GM18507 (cell line): ENCODE measurements at regions not wholly inside any gene's neighbourhood (a gene's known extent, or its start where the extent isn't known, plus 50 kb on each side); places are given as distances from the start of the nearest gene placed in this dataset.
"Not testable (repeated sequence)": the region's sequence is repeated elsewhere in the genome, so short reads cannot be mapped to it uniquely, and the experiment has no call there.

Source experiments
- DNase-seq: peaks from one replicate; pipeline ENCODE4 v3.0.0; 2011; ENCODE audit warnings: low read depth; ENCODE audit not compliant: insufficient read length; ENCODE audit errors: extremely low spot score
- FAIRE-seq: peaks from 2 replicates; lab custom pipeline; 2011; peaks lifted over from hg19 to GRCh38; lab: Jason Lieb, UNC

DNA sequence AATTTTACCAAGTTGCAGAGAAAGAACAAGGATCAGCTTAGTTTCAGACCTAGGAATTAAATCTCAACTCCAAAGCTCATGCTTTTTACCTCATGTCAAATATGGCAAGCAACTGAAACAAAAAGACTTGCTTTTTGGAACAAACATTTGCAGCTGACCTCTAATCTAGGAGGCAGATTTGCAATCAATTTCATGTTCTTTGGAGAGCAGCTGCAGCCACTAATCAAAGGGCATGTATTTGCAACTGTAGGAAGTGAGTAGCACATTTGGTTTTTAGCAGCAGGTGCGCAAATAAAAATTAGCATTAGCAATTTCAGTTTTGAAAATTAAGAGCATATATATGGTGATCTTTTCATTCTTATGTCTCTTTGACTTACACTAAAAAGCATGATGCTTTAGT lies 459.3 kb upstream of the SLC10A2 start:
- DNase-seq (no peak), FAIRE-seq (no peak)

DNA sequence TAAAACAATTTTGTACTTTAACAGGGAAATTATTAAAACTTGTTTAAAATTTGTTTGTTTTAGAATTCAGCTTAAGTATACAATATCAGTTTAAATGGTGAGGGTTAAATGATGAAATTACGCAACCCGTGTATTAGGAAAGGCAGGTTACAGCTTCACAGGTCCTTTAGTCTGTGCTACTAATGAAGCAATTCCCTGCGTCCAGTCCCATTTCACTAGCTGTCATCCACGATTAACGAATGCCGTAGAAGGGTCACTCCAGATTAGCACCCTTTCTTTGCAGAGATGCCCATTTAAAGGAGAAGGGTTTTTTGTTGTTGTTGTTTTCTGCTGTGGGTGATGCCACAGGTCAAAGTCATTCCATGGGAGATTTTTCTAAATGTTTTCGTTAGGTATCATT lies 457.6 kb upstream of the SLC10A2 start:
- FAIRE-seq (no peak), DNase-seq (no peak)

DNA sequence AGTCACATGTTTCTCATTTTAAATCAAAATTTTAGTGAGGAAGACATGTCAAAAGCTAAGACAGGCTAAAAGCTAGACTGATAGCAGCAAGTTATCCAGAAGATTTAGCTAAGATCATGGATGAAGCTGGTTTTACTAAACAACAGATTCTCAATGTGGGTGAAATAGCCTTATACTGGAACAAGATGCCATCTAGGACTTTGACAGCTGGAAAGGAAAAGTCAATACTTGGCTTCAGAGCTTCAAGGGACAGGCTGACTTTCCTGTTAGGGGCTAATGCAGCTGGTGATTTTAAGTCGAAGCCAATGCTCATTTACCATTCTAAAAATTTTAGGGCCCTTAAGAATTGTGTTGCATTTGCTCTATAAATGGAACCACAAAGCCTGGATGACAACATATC lies 455.3 kb upstream of the SLC10A2 start:
- no peak for FAIRE-seq
- DNase-seq = no peak

DNA sequence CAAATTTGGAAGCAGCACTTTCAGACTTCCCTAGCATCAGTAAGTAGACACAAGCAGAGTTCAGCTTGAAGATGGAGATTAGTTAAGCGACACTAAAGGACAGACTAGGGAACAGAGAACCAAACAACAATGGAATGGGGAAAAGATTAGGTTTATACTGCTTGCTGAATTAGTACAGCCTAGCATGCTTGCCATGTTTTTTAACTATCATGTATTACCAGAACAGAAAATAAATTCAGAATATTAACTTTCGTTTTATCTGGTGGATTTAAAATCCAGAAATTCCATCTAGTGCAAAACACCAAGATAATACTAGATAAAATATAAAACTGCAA lies 451.5 kb upstream of the SLC10A2 start:
- DNase-seq = no peak
- no peak for FAIRE-seq

DNA sequence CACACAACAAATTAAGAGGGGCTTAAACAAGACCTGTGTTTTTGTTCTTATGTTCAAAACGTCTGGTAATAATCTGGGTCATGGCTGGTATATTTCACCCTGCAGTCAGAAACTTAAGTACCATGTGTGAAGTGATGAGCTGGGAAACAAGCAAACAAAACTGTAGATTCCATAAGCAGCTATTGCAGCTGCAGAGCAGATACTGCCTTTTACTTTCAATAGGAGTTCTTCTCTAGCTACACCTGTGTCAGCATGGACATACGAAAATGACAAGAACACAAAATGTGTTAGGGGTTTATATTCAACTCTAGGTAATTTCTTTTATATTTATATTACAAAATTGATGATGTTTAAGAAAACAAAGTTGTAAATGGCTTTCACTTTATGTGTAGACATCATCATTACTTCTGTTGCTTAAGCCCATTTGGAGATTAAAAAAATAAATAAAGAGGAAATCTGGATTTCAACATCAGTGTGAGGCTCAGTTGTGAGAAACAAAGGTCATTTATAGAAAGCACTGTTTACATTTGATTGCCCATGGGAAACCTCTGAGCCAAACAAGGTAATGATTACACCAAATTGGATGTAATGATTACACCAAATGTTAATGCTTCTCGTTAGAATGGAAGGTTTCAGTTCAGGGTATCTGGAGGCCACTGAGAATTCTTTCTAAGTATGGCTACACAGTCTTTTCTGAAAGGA lies 451.0 kb upstream of the SLC10A2 start:
- DNase-seq = peak; percentile 14
- FAIRE-seq = peak; percentile 95

DNA sequence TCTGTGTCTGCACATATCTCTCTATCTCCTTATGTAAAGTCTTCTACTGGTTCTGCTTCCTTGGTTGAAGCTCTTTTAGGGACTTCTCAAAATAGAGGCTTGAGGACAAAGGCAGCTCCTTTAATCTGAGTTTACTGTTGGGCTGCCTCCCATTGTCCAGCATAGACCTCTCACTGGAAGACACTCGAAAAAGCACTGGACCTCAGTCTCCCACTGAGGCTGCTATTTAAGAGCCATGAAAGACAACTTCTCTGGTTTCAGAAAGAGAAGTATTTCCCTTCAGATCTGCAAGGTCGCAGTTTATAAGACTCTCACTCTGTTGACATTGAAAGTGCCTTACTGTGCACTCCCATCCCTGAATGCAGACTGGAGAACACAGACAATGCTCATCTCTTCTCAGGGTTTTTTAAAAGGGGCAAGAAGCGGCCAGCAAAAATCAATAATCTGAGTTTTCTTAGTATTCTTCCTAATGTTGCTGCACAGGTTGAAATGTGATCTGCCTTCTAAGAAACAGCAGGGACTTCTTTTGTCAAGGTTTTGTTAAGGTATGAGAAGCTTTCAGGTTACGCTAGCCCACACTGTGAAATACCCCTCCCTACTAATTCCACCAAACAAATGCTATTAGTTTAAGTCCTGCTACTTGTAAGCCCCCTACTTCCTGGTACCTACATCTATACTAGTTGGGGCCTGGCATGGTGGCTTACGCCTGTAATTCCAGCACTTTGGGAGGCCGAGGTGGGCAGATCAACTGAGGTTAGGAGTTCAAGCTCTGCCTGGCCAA lies 450.0 kb upstream of the SLC10A2 start:
- no peak for DNase-seq
- peak; percentile 50 for FAIRE-seq

DNA sequence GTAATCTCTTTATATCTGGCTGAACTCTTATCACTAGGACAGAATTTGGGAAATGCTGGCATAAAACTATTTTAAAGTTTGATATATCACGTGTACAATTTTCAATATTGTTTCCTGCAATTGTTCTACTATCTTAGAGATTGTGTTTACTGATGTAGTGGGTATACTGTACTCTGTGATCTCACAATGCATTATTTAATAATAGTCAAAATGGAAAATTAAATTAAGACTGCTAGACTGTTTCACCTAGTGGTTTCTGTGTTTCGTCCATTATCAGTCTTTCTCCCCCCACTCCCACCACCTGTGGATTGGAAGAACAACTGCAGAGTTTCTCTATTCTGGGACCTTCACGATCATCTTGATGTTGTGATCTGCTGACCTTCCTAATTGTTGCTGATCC lies 449.2 kb upstream of the SLC10A2 start:
- DNase-seq (no peak), FAIRE-seq (no peak)

DNA sequence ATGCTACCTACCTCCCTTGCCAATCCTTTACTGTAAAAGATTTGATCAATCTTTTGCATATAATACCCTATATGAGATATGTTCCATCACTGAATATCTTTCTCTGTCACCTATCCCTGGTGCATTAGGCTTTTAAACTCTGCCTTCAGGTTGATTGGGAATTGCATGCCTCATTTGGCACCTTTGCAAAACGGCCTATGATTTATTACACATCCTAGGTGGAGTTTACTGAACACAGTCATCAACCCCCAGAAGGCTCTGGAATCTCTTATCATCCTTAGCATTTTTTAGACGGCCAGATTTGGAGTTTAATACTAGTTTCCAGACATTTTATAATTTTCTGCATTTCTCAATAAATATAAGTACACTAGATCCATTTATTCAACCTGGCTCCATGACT lies 448.4 kb upstream of the SLC10A2 start:
- no peak for DNase-seq
- no peak for FAIRE-seq

DNA sequence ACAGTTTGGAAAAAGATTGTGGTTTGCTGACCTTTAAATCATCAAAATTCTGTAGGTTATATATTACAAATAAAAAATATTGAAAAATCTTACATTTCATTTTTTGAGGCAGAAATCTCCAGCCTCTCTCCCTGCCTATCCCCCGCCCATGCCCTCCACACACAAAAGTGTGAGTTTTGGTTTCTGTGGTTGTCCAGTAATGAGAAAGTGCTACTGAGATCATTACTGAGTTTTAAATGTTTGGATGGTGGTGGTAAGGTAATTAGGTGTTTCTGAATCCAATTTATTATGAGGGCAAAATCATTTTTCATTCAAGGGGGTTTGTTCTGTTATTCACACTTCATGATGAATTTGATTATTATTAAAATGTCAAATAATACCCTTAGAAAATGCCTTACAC lies 448.0 kb upstream of the SLC10A2 start:
- no peak for FAIRE-seq
- DNase-seq = no peak

DNA sequence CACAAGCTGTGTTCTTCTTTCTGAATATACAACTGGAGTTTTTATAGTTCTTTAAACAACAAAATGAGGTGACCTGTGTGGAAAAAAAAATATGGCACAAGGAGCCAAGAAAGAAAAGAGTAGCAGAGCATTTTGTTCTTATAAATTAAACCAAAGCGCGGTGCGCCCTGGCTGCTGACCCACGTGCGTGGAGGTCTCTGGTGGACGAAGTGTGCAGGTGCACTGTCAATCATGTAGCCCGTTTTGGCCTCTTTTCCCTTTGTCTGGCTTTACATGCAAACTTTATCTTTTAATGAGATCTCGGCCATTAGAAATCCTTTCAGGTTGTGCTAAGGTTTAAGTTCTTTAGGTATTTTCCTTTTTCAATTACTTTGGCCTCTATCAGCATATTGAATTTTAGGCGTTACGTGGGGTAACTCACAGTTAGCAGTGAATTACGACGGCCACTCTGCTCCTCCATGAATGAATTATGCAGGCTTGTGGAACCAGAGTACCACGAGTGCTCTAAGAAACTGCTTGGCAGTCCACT lies 443.9 kb upstream of the SLC10A2 start:
- DNase-seq (no peak), FAIRE-seq (no peak)

DNA sequence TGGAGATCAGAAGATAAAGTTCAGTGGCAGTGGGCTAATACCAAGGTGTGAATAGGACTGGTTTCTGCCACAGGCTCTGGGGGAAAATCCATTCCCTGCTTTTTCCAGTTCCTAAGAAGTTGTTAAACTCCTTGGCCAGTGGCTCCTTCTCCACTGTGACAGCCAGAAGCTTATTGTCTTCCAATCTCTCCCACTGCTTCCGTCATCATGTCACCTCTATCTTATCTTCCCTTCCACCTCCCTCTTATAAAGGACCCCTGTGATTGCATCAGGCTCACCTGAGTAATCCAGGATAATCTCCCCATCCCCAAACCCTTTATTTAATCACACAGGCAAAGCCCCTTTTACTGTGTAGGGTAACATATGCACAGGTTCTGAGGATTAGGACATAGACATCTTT lies 431.2 kb upstream of the SLC10A2 start:
- FAIRE-seq (no peak), DNase-seq (no peak)

DNA sequence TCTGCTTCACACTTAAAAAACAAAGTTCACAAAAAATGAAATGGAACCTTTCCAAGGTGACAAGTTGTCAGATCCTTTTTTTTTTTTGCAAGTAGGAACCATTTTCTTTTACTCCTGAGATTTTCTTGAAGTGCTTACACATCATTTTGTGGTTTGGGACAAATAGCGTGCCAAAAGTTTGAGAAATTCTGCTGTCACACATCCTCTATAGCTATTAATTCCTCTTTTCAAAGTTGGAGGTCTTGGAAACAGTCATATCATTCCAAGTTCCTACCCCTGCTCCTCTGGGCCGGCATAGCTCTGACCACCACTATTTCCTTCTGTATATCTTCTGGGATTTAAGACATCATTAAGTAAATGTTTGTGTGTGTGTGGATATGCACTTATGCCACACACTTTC lies 421.6 kb upstream of the SLC10A2 start:
- DNase-seq (no peak), FAIRE-seq (no peak)

DNA sequence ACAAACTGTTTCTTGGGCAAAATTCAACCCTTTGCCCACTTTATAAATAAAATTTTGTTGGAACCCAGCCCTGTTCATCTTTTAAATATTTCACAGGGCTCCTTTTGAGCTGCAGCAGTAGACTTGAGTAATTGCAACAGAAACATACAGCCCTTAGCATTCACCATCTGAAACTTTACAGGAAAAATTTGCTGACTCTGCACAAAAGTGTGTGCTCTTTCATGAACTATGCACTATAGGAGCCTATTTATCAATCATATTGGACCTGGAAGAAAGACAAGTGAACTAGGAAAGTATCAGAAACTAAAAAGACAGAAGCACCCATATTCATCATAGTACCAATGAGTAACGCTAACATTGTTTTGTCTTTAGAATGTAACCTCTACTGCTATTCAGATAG lies 406.9 kb upstream of the SLC10A2 start:
- no peak for FAIRE-seq
- DNase-seq = no peak

DNA sequence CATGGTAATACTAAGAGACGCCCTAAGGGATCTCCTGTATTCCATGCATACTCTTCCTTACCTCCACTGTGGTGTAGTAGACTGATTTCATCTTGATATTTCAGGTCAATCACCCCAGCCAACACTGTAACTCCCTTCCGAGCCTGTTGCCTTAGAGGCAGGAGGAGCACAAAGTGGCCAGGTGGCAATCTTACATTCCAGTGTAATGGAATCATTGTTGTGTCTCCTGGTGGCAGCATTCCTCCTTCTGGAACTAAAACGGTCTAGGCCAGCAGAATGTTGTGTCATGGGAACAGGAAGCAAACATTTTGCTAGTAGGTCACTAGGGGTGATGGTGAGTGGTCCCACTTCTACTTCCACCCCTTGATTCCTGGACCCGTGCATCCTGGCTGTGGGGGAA lies 405.7 kb upstream of the SLC10A2 start:
- FAIRE-seq = no peak
- no peak for DNase-seq

DNA sequence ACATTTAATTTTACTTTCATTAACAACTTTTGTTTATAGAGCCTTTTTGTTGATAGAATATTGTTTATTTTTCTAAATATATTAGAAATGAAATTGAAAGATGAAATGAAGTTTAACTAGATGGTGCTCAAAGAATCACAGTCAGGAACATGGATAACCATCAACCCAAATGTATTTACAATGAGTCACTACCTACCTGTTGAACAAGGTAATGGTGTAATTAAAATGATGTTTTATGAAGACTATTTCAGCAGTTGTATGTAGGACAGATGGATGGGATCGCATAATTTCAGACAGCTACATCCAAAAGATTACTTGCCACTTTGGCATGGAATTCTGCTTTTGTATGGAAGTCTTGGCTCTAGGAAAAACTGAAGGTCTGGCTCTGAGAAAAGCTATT lies 403.6 kb upstream of the SLC10A2 start:
- FAIRE-seq (no peak), DNase-seq (no peak)

DNA sequence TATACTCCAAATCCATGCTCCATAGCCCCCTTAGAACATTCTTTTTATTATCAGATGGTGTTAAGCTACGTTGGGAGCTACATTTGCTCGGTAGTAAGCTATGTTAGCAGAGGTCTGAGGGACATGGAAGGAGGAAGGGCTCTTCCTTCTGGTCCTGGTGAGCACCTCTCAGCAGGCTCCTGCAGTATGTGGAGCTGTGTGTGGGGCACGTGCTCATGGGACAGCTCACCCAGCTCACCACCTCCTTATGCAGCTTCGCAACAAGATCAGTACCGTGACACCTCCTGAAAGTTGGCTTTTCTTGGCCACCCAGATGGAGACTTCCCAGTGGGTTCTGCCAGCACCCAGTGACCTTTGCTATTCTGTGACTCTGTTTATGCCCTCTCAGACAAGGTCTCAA lies 400.5 kb upstream of the SLC10A2 start:
- FAIRE-seq (no peak), DNase-seq (no peak)

DNA sequence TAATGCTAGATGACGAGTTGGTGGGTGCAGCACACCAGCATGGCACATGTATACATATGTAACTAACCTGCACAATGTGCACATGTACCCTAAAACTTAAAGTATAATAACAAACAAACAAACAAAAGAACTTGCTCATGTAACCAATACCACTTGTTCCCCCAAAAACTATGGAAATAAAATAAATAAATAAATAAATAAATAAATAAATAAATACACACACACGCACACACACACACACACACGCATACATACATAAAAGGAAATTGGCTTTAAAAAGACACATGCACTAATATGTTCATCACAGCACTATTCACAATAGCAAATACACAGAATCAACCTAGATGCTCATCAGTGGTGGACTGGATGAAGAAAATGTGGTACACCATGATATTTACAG lies 394.0 kb upstream of the SLC10A2 start:
- not testable (repeated sequence) for DNase-seq, FAIRE-seq

DNA sequence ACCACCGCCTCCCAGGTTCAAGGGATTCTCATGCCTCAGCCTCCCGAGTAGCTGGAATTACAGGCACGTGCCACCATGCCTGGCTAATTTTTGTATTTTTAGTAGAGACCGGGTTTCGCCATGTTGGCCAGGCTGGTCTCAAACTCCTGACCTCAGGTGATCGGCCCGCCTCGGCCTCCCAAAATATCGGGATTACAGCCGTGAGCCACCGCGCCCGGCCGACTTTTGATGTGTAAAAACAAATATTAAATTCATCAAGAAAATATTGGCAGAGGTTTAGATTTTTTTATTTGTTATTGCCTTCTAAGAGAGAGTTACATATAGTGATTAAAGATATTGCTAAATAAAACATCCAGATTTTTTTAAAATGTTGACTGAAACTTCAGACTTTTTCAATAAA lies 390.8 kb upstream of the SLC10A2 start:
- FAIRE-seq = not testable (repeated sequence)

DNA sequence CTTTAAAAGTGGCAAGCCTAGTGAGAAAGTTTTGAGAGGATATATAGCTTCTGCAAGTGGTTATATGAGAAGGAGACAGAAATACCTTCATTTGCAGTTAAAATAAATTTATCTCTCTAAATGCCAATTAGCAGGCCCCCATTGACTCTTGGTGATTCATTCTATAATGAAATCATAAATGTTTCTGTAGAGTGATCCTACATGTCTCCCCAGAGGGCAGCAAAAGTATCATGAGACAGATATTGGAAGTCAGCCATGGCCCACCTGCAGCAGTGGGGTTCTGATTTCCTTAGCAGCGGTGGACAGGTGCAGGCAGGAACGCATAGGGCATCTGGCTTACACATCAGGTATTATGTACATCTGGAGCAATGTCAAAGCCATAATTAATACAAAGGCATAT lies 385.4 kb upstream of the SLC10A2 start:
- no peak for DNase-seq
- no peak for FAIRE-seq

More for the DNA sequence above, 390.8 kb upstream of the SLC10A2 start:
- not testable (repeated sequence) for DNase-seq

DNA sequence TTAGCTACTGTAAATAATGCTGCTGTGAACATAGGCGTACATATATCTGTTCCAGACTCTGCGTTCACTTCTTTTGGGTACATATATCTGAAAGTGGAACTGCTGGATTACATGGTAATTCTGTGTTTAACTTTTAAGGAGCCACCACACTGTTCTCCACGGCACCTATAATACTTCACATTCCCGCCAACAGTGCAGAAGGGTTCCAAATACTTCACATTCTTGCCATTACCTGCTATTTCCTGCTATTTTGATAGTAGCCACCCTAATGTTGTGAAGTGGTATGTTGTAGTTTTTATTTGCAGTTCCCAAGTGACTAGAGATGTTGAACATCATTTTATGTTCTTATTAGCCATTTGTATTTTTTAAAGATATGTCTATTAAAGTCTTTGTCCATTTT lies 377.4 kb upstream of the SLC10A2 start:
- DNase-seq (no peak), FAIRE-seq (no peak)

DNA sequence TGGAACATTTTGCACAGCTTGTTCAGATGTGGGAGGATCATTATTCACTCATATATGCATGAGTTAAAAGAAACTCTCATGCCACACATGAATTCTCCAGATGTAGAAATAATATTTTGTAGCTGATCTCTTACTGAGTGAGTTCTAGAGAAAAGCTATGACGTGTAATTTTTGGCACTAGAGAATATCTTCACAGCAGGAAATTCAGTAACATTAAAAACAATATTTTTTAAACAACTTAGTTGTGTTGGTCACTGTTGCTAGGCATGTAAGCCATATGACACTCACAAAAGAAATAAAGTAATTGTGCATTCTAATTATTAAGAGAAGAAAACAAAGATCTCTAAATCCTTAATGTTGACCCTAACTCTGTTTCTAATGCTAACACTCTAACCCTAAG lies 371.4 kb upstream of the SLC10A2 start:
- no peak for FAIRE-seq
- DNase-seq = no peak
